ENCODE measurements at regions not wholly inside any gene's neighbourhood (a gene's known extent, or its start where the extent isn't known, plus 50 kb on each side); places are given as distances from the start of the nearest gene placed in this dataset.

DNA sequence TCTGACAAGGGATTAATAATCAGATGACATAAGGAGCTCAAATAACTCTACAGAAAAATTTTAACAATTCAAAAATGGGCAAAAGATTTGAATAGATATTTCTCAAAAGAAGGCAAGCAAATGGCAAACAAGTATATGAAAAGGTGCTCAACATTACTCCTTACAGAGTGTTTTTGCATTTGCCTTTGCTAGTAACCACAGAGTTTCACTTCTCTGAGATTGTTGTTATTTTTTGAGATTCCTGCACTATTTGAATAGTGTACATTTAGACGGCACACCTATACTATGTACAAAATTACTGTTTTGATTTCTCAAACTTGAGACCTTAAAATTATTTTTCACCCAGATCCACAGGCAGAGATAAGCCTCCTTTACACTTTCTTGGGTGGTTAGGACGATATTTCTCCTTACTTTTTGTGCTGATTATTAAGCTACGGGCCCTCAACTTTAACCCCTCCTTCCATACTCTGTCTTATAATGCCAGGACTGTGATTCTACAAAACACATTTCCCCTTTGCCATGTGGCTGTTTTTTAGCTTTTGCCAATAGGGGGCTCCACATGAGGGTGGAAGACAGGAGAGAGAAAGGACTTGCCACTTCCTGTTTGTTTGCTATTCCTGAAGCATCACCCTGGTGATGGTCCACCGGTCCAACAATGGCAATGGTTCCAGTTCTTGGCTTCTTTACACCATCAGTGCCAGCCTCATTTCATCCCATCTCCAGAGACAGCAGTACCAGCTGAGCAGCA lies 65.0 kb upstream of the DAP start:
- H3K9me3 ChIP-seq (ENCODE audit: low read depth), result no peaks in the 10 kb centered on the region
- WGBS (ENCODE audit: low lambda C conversion rate, missing lambda C conversion rate), result 89% methylated on average over 4 of the region's 4 CpGs
- H3K9me2 ChIP-seq (replicated peaks; ENCODE audit: insufficient read depth), result no peaks in the 10 kb centered on the region
- TF ChIP-seq, protein P1, sequence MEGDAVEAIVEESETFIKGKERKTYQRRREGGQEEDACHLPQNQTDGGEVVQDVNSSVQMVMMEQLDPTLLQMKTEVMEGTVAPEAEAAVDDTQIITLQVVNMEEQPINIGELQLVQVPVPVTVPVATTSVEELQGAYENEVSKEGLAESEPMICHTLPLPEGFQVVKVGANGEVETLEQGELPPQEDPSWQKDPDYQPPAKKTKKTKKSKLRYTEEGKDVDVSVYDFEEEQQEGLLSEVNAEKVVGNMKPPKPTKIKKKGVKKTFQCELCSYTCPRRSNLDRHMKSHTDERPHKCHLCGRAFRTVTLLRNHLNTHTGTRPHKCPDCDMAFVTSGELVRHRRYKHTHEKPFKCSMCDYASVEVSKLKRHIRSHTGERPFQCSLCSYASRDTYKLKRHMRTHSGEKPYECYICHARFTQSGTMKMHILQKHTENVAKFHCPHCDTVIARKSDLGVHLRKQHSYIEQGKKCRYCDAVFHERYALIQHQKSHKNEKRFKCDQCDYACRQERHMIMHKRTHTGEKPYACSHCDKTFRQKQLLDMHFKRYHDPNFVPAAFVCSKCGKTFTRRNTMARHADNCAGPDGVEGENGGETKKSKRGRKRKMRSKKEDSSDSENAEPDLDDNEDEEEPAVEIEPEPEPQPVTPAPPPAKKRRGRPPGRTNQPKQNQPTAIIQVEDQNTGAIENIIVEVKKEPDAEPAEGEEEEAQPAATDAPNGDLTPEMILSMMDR (IDR thresholded peaks at IDR 0.05; ENCODE audit: poor library complexity), result no peak
- TF ChIP-seq EZH2phosphoT487 (IDR thresholded peaks at IDR 0.05; ENCODE audit: low read depth, severe bottlenecking, unreplicated experiment), result no peak
- H3K4me2 ChIP-seq, result no peak overlapping the region
- no peak overlapping the region for H3K27ac ChIP-seq
- peaks cover under 1% of the 10 kb centered on the region for H3K4me1 ChIP-seq (ENCODE audit: insufficient read depth)
- H3K79me2 ChIP-seq, result no peaks in the 10 kb centered on the region
- DNase-seq (ENCODE audit: low spot score), result no peak
- no peak overlapping the region for H2AFZ ChIP-seq
- H3K27me3 ChIP-seq, result no peaks in the 10 kb centered on the region
- H3K36me3 ChIP-seq (replicated peaks; ENCODE audit: insufficient read depth, low read depth), result no peaks in the 10 kb centered on the region
- no peaks in the 10 kb centered on the region for H4K20me1 ChIP-seq (ENCODE audit: insufficient read depth, poor library complexity, severe bottlenecking)
- no peak overlapping the region for H3K4me3 ChIP-seq

DNA sequence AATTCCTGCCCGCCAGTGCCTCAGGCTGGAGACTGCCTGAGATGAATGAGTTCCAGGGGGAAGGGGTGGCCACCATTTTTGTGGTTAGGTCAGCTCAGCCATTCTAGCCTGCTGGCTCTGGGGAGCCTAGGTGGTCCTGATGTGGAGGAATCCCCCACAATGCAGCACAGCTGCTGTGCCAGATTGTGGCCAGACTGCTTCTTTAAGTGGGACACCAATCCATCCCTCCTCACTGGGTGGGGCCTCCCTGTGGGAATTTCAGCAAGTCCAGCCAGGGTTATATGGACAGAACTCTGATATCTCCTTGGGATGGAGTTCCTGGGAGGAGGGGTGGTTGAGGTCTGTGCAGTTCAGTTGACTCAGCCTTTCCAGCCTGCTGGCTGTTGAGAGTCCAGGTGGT lies 51.2 kb upstream of the DAP start:
- Histone ChIP-seq H3K36me3 (replicated peaks; ENCODE audit: insufficient read depth, low read depth) (no peaks in the 10 kb centered on the region), H3K27ac (no peak overlapping the region), H3K4me3 (no peak overlapping the region), H3K9me2 (replicated peaks; ENCODE audit: insufficient read depth) (no peaks in the 10 kb centered on the region), H3K4me1 (ENCODE audit: insufficient read depth) (no peaks in the 10 kb centered on the region), H2AFZ (no peak overlapping the region), H3K27me3 (no peaks in the 10 kb centered on the region), H3K4me2 (no peak overlapping the region), H4K20me1 (ENCODE audit: insufficient read depth, poor library complexity, severe bottlenecking) (no peaks in the 10 kb centered on the region), H3K79me2 (no peaks in the 10 kb centered on the region), H3K9me3 (ENCODE audit: low read depth) (no peaks in the 10 kb centered on the region)
- no peak for DNase-seq (ENCODE audit: low spot score)
- WGBS (ENCODE audit: low lambda C conversion rate, missing lambda C conversion rate), result 94% methylated on average over 1 of the region's 1 CpG
- TF ChIP-seq, protein P1 (IDR thresholded peaks at IDR 0.05; ENCODE audit: poor library complexity), result no peak
- TF ChIP-seq EZH2phosphoT487 (IDR thresholded peaks at IDR 0.05; ENCODE audit: low read depth, severe bottlenecking, unreplicated experiment), result no peak
- no peak for TF ChIP-seq EZH2 (IDR thresholded peaks at IDR 0.05; ENCODE audit: borderline replicate concordance)

Measured in hepatocyte (in vitro differentiated cells).